ENCODE measurements at regions not wholly inside any gene's neighbourhood (a gene's known extent, or its start where the extent isn't known, plus 50 kb on each side); places are given as distances from the start of the nearest gene placed in this dataset.
"Not testable (repeated sequence)": the region's sequence is repeated elsewhere in the genome, so short reads cannot be mapped to it uniquely, and the experiment has no call there.

DNA sequence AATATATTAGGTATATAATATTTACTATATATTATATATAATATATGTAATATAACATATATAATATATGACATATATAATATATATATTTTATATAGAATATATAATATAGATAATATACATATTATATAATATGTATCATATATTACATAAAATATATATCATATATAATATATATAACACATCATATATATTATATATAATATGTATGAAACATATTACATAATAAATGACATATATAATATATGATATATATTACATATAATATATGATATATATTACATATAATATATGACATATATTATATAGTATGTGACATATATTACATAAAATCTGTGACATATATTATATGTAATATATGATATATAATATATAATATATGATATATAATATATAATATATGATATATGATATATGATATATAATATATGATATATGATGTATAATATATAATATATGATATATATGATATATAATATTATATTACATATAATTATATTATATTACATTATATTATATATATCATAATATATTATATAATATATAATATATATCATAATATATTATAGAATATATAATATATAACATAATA, 119.5 kb upstream of the RIMBP3 start:
- Histone ChIP-seq H3K27me3 (no peaks in the 10 kb centered on the region), H3K4me3 (no peak overlapping the region), H3K4me1 (no peaks in the 10 kb centered on the region), H3K36me3 (no peaks in the 10 kb centered on the region), H3K27ac (no peak overlapping the region), H3K9me3 (no peaks in the 10 kb centered on the region)
- DNase-seq = no peak
- intact Hi-C loops (cut with DNase I; ENCODE audit: low total_unique reads) = no loop called here
- TF ChIP-seq POLR2AphosphoS5 (IDR thresholded peaks at IDR 0.05) = no peak
- no peak for TF ChIP-seq POLR2A (IDR thresholded peaks at IDR 0.05)
- no peak for TF ChIP-seq EP300 (IDR thresholded peaks at IDR 0.05)
- TF ChIP-seq, protein P1, sequence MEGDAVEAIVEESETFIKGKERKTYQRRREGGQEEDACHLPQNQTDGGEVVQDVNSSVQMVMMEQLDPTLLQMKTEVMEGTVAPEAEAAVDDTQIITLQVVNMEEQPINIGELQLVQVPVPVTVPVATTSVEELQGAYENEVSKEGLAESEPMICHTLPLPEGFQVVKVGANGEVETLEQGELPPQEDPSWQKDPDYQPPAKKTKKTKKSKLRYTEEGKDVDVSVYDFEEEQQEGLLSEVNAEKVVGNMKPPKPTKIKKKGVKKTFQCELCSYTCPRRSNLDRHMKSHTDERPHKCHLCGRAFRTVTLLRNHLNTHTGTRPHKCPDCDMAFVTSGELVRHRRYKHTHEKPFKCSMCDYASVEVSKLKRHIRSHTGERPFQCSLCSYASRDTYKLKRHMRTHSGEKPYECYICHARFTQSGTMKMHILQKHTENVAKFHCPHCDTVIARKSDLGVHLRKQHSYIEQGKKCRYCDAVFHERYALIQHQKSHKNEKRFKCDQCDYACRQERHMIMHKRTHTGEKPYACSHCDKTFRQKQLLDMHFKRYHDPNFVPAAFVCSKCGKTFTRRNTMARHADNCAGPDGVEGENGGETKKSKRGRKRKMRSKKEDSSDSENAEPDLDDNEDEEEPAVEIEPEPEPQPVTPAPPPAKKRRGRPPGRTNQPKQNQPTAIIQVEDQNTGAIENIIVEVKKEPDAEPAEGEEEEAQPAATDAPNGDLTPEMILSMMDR (IDR thresholded peaks at IDR 0.05) = no peak

DNA sequence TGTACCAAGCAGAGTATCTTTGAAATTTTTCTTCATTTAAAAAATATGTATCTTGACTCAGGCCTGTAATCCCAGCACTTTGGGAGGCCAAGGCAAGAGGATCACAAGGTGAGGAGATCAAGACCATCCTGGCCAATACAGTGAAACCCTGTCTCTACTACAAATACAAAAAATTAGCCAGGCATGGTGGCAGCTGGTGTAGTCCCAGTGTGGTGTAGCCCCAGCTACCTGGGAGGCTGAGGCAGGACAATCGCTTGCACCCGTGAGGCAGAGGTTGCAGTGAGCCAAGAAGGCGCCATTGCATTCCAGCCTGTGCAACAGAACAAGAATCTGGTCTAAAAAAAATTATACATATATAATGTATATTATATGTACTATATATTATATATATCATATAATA, 118.7 kb upstream of the RIMBP3 start:
- H3K4me1 ChIP-seq; H3K4me3 ChIP-seq; H3K27ac ChIP-seq; H3K27me3 ChIP-seq; intact Hi-C loops (cut with DNase I; ENCODE audit: low total_unique reads); H3K9me3 ChIP-seq; H3K36me3 ChIP-seq: not testable (repeated sequence)
- peak in 1 of 2 donors; percentile 14 for DNase-seq
- 78 to 91% (median 88%) methylated on average over 3 of the region's 3 CpGs for WGBS, 5 donors

Data from stomach (tissue), 8 donors.